HG03060 (cell line): ENCODE measurements at regions not wholly inside any gene's neighbourhood (a gene's known extent, or its start where the extent isn't known, plus 50 kb on each side); places are given as distances from the start of the nearest gene placed in this dataset.

Source experiments
- ATAC-seq: cut with Tn5 transposase; IDR thresholded peaks from one replicate; pipeline ENCODE4 v1.9.1; 2021; ENCODE audit warnings: low read depth, moderate number of reproducible peaks; ENCODE audit not compliant: unreplicated experiment

- ATAC-seq, result no peak
These were observed 97.3 kb upstream of the PIEZO2 start for GRCh38 chr18:11246495-11247300.

GRCh38 chr18:11245879-11246278 lies 96.5 kb upstream of the PIEZO2 start:
- ATAC-seq, result no peak

GRCh38 chr18:11237484-11237883 lies 88.1 kb upstream of the PIEZO2 start:
- ATAC-seq, result no peak

GRCh38 chr18:11237066-11237465 lies 87.7 kb upstream of the PIEZO2 start:
- ATAC-seq, result no peak

GRCh38 chr18:11224153-11224552 lies 74.8 kb upstream of the PIEZO2 start:
- ATAC-seq, result no peak

- ATAC-seq, result no peak
These were observed 70.2 kb upstream of the PIEZO2 start for GRCh38 chr18:11219571-11219970.

- no peak for ATAC-seq
These were observed 65.8 kb upstream of the PIEZO2 start for GRCh38 chr18:11215216-11215615.

- no peak for ATAC-seq
These were observed 54.7 kb upstream of the PIEZO2 start for GRCh38 chr18:11204020-11204419.

GRCh38 chr18:11199477-11199876 lies 50.1 kb upstream of the PIEZO2 start:
- ATAC-seq, result no peak
